Fibroblast of peridontal ligament (primary cell): ENCODE measurements at regions not wholly inside any gene's neighbourhood (a gene's known extent, or its start where the extent isn't known, plus 50 kb on each side); places are given as distances from the start of the nearest gene placed in this dataset.

Experiments
- DNase-seq: peaks from one replicate; pipeline ENCODE4 v3.0.0-alpha.2; 2010; ENCODE audit errors: extremely low read depth

- DNase-seq = no peak
These were observed 325.6 kb downstream of the HRH4 start for GRCh38 chr18:24786027-24786426.

- DNase-seq = no peak
These were observed 329.9 kb downstream of the HRH4 start for GRCh38 chr18:24790347-24790746.

DNA sequence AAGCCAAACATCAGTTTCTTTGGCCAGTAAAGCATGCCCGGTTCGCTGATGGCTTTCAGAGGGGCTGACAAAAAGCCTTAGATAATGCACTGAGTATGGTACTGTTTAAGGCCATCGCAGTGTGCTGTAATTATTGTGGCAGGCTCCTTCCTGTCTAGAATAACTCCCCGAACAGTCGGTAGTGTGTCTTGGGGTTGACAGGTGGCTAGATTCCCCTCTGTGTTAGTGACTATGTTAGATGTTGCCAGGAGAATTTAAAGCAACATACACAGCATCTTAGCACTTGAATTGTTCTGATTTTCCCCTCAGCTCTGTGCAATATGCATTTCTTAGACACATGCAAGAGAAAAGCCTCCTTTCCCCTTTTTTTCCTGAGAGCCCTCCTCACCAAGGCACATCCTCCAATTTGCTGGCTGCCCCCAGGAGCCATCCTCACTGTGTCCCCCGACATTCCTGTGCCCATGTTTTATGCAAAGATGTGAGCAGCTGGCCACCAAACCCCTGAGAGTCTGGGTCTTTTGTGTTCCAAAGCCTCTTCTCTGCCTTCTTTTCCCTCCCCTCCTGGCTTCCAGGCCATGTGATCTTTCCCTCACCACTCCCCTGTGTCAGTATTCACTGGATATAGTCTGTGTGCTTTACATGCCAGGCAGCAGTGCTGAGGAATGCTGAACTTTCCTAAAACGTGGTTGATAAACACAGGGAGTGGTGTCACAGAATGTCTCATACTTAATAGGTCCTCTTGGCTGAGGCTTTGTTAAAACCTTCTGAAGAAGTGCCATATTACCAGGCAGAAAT is 331.5 kb downstream of the HRH4 start:
- DNase-seq = no peak

- no peak for DNase-seq
These were observed 333.3 kb downstream of the HRH4 start for GRCh38 chr18:24793742-24794141.

DNA sequence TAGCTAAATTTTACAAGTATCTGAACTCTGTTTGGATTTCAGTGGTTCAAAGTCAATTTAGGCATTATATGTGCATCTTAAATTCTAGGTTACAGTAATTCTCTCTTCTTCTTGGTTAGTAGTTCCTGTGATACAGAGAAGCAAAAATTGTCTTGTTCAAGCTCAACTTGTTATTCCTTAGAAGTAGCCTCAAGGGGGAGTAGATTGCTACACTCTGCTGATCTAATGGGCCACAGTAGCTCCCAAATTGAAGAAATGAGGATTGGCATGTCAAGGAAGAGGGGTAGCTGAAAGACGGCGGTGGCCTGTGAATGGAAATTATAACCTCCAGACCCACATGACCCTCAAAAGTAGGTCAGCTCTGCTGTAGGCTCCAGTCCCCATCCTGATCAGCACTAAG is 334.7 kb downstream of the HRH4 start:
- DNase-seq = no peak

DNA sequence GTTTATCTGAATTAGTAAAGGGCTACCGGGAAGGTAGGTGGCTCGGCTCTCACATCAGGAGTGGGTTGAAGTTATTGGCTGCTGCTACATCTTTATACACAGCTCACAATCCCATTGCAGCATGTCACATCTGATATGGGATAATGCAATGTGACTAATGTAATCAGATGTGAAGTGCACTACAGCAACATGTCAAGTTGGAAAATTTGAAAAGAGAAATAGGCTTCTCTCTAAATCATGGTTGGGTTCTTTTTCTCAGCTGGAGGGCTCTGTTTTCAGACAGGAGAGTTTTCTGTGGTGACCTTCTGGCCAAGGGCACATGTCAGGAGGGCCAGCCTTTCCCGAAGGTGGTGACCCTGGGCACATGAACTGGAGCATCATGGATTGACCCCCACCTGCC is 337.5 kb downstream of the HRH4 start:
- DNase-seq = no peak

DNA sequence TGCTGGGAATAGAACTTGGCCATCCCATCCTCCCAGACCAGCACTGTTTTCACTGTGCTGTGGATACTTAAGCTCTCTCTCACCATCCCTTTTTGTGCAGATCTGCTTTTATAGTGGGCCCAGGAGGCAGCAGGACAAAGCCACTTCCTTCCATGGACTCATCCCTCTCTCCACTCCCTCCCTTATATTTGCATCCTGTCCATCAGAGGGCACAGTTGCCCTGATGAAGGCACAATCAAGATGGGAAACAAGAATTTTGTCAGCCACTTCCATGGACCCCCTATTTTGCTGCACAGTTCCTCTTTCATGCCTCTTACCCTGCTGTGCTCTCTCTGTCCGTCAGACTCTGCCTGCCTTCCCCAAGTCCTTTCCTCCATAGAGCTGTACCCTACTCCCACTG is 338.7 kb downstream of the HRH4 start:
- no peak for DNase-seq

DNA sequence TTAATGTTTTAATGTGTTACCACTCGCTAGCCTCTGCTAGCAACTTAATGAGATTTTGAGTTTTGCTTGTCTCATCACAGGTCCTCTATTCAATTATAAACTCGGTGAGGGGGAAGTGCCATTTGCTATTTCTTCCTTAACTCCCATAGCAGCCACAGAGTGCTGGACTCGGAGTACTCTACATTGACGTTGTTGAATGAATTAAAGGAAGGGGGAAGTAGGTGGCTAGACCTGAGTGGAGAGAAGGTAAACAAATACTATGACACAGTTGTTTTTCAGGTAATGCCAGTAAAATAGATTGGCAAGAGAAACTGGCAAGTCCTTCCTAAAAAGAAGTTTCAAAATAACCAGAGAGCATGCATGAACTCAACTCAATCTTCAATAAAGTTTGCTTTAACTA is 339.3 kb downstream of the HRH4 start:
- DNase-seq = no peak

DNA sequence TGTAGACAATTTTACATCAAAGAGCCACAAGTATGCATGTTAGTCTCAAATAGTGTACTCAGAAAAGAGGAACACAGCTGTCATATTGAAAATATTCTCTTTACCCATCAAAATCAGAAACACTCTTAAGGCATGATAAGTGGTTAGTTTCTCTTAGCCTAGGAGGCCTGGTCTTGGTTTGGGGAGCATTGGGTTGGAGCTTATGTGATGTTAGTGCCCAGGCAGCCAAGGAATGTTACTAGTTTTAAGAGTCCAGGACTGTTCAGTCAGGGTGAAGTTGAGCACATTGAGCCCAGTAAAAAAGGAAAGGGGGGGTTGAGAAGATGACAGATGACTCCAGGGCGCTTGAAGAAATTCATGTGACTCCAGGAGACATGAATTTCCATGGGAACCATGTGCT is 340.6 kb downstream of the HRH4 start:
- peak; percentile 5 for DNase-seq

DNA sequence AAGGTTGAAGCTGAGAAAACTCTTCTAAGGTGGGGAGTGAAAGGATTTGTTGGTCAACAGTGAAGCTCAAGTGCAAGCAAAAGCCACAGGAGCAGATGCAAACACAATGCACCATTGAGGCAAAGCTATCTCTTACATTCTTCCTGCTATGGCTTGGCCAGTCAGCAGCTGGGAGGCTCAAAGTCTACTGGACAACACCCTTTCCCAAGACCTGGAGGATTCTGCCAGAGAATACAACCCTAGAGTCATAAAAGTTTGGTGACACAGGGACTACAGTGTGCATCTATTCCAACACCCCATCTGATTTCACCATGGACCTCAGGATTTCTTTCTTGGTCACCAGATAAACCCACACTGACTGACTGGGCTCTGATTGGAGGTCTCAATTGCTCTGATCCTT is 342.0 kb downstream of the HRH4 start:
- no peak for DNase-seq

GRCh38 chr18:24805156-24805555 is 344.7 kb downstream of the HRH4 start:
- no peak for DNase-seq

GRCh38 chr18:24809173-24809950 is 348.9 kb downstream of the HRH4 start:
- no peak for DNase-seq

DNA sequence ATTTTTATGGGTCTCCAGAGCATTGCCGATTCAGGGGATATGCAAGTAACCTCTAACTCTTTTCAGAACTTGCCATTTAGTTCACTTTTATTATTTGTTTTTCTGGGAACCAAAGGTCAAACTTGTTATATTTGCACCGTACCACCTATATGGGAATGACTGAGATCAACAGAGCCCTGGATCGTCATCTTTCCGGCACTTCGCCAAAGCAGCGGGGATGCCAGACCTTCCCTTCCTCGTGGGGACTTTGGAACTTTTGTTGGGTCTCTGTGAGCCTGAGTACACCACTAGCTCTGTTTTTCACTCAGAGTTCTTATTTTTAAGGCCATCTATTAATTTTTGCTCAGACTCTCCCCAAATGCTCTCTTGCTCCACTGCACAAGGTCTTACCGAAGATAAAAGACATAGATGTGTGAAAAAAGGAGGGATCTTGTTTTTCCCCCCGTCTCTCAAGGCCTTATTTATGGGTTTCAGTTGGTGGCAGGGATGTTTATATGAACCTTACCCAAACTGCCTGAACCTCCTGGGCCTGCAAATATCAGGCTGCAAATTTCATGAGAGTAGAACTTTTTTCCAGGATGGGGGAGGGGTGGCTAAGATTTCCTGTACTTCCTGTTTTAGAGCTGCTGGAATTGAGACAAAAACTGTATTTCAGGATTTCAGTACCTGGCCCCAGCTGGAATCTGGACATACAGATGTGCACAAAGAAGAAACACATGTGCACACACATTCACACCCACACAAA is 350.3 kb downstream of the HRH4 start:
- DNase-seq = no peak

- DNase-seq = no peak
These were observed 351.7 kb downstream of the HRH4 start for GRCh38 chr18:24811950-24812681.

DNA sequence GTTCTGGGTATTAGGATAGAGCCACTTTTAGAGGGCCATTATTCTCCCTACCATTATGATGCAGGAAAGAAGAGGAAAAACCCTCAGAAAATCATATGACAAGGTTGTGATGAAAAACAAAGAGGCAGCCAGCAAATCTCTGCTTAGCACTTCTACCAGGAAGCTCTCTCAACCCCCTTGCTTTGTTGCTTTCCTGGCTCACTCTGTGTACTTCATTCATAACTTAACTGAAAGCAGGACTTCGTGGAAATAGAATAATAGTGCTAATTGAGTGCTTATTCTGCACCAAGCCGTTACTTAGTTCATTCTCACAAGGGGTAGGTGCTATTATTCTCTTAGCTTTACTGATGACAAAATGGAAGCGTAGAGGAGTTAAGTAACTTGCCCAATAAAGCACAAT is 354.1 kb downstream of the HRH4 start:
- no peak for DNase-seq

DNA sequence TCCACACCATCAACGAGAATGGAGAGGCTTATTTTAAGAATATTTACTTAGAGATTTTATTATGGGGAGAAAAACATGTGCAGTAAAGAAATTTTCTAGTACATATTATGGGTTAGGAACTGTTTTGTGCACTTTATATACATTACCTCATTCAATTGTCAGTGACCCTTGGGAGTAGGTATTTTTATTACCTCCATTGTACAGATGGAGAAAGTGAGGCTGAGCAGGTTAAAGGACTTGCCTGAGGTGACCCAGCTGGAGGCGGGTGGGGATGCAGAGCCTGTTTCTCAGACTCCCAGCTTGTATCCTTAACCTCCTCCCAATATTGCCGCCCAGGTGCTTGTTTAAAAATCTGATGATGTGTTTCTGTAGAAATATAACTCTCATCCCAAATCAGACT is 356.7 kb downstream of the HRH4 start:
- no peak for DNase-seq

DNA sequence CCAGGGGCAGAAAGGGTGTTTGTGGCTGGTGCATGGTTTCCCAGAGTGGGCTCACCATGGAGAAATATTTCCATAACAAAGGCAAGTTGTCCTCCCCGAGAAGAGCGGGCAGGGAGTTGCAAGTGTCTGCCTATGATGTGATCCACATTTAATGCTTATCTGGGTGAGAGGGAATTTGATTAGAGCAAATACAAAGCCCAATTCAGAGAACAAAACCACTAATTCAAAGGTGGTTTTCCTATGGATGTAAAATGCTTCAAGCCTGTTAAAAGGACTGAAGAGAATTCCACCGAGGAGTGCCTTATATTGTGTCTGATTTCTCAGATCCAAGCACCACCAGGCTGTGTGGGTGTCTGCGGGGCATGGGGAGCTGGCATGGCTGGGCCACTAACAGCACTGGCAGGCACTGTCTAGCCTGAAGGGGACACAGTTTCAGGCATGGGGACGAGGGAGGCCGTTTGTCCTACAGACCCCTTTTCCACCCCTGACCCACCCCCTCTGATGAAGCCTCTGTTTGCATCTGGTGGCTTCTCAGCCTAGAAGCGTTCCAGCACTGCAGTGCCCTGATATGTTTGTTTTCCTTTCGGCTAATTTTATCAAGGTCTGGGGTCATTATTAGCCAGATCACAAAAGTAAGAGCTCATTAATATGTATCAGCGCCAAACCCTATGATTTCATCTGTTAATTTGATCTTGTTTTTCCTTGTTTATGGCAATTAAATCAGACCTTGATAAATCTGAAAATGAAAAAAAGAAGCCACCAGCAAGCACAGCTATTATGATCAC is 357.3 kb downstream of the HRH4 start:
- no peak for DNase-seq

DNA sequence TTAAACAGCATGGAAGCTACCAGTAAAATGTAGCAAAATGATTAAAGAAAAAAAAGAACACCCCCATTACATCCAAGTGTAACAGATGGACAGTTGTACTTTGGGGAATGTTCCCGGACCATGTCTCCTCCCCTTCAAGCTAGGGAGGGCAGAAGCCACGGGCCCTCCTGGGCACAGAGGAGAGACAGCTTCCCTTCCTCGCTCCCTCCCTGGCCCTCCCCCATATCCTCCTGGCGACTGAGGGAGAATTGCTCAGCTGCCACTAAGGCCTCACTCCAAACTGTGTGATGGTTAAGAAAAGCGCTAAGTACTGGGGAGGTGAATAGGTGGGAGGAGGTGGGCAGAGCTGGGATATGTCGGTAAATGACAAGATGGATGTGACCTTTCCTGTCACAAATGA is 358.0 kb downstream of the HRH4 start:
- no peak for DNase-seq

GRCh38 chr18:24819141-24819890 is 358.9 kb downstream of the HRH4 start:
- DNase-seq = no peak

DNA sequence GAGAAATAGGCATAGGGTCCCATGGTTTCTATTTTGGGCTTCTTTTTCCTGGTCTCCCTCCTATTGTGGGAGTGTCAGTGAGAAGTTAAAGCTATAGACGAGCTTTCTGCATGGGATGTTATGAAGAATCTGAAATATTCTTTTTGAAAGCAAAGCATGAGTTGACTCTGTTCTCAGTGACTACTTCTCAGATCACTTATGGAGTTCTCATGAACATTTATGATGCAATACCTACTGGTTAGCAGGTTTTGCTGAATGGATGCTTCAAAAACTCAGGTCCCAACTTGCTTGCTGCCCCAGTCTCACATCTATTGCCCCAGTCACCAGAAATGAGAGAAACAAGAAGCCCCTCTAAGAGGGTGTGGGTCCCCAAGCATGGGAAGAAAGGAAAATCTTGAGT is 365.0 kb downstream of the HRH4 start:
- no peak for DNase-seq
